GM19238 (cell line): ENCODE measurements at regions not wholly inside any gene's neighbourhood (a gene's known extent, or its start where the extent isn't known, plus 50 kb on each side); places are given as distances from the start of the nearest gene placed in this dataset.

Source experiments
- DNase-seq: peaks from one replicate; pipeline ENCODE4 v3.0.0; 2011; ENCODE audit warnings: low spot score; ENCODE audit not compliant: insufficient read length

- DNase-seq = no peak
Measured at GRCh38 chr3:104805042-104805441, 561.7 kb upstream of the ALCAM start.

GRCh38 chr3:104805508-104805907, 561.2 kb upstream of the ALCAM start:
- DNase-seq = no peak

- no peak for DNase-seq
Measured at GRCh38 chr3:104810896-104811295, 555.8 kb upstream of the ALCAM start.

- DNase-seq = no peak
Measured at GRCh38 chr3:104816008-104816407, 550.7 kb upstream of the ALCAM start.

GRCh38 chr3:104816716-104817115, 550.0 kb upstream of the ALCAM start:
- DNase-seq = no peak

GRCh38 chr3:104819333-104819732, 547.4 kb upstream of the ALCAM start:
- no peak for DNase-seq

GRCh38 chr3:104820959-104821358, 545.8 kb upstream of the ALCAM start:
- no peak for DNase-seq

- no peak for DNase-seq
Measured at GRCh38 chr3:104825116-104825515, 541.6 kb upstream of the ALCAM start.

GRCh38 chr3:104831071-104831470, 535.6 kb upstream of the ALCAM start:
- DNase-seq = no peak

GRCh38 chr3:104832530-104832929, 534.2 kb upstream of the ALCAM start:
- DNase-seq = no peak

GRCh38 chr3:104835376-104835775, 531.3 kb upstream of the ALCAM start:
- DNase-seq = no peak

GRCh38 chr3:104846270-104846669, 520.4 kb upstream of the ALCAM start:
- no peak for DNase-seq

- DNase-seq = no peak
Measured at GRCh38 chr3:104849070-104849469, 517.6 kb upstream of the ALCAM start.

- DNase-seq = no peak
Measured at GRCh38 chr3:104854468-104854867, 512.2 kb upstream of the ALCAM start.

- DNase-seq = no peak
Measured at GRCh38 chr3:104855702-104856101, 511.0 kb upstream of the ALCAM start.

- no peak for DNase-seq
Measured at GRCh38 chr3:104856741-104857140, 510.0 kb upstream of the ALCAM start.

- no peak for DNase-seq
Measured at GRCh38 chr3:104868291-104868690, 498.4 kb upstream of the ALCAM start.

- DNase-seq = no peak
Measured at GRCh38 chr3:104870276-104870675, 496.4 kb upstream of the ALCAM start.

GRCh38 chr3:104873331-104873730, 493.4 kb upstream of the ALCAM start:
- no peak for DNase-seq

GRCh38 chr3:104878395-104878794, 488.3 kb upstream of the ALCAM start:
- DNase-seq = no peak

- no peak for DNase-seq
Measured at GRCh38 chr3:104879919-104880318, 486.8 kb upstream of the ALCAM start.

- DNase-seq = no peak
Measured at GRCh38 chr3:104885214-104885814, 481.4 kb upstream of the ALCAM start.

GRCh38 chr3:104886220-104886995, 480.3 kb upstream of the ALCAM start:
- DNase-seq = no peak
